Kidney glomerular epithelial cell (primary cell): ENCODE measurements at regions not wholly inside any gene's neighbourhood (a gene's known extent, or its start where the extent isn't known, plus 50 kb on each side); places are given as distances from the start of the nearest gene placed in this dataset.

Experiments
- DNase-seq: peaks from one replicate; lab custom pipeline; 2025; lab: John Stamatoyannopoulos, UW

GRCh38 chr2:49487139-49487538 is 332.8 kb upstream of the FSHR start:
- DNase-seq = no peak

GRCh38 chr2:49480520-49480919 is 326.2 kb upstream of the FSHR start:
- no peak for DNase-seq

GRCh38 chr2:49465157-49465831 is 311.0 kb upstream of the FSHR start:
- DNase-seq = no peak

GRCh38 chr2:49459314-49459993 is 305.1 kb upstream of the FSHR start:
- no peak for DNase-seq

GRCh38 chr2:49444005-49444404 is 289.7 kb upstream of the FSHR start:
- DNase-seq = no peak

- DNase-seq = no peak
Measured at GRCh38 chr2:49426996-49427395, 272.7 kb upstream of the FSHR start.

- no peak for DNase-seq
Measured at GRCh38 chr2:49416252-49416651, 261.9 kb upstream of the FSHR start.

GRCh38 chr2:49404108-49404507 is 249.8 kb upstream of the FSHR start:
- DNase-seq = no peak

- no peak for DNase-seq
Measured at GRCh38 chr2:49403637-49404036, 249.3 kb upstream of the FSHR start.

- DNase-seq = no peak
Measured at GRCh38 chr2:49379406-49379805, 225.1 kb upstream of the FSHR start.

- DNase-seq = no peak
Measured at GRCh38 chr2:49371128-49371701, 216.9 kb upstream of the FSHR start.

GRCh38 chr2:49369650-49370049 is 215.3 kb upstream of the FSHR start:
- DNase-seq = no peak

- no peak for DNase-seq
Measured at GRCh38 chr2:49369101-49369500, 214.8 kb upstream of the FSHR start.

GRCh38 chr2:49367003-49367402 is 212.7 kb upstream of the FSHR start:
- no peak for DNase-seq

GRCh38 chr2:49360407-49360767 is 206.1 kb upstream of the FSHR start:
- DNase-seq = no peak

- DNase-seq = no peak
Measured at GRCh38 chr2:49359721-49360406, 205.5 kb upstream of the FSHR start.

GRCh38 chr2:49355611-49356010 is 201.3 kb upstream of the FSHR start:
- DNase-seq = no peak

- DNase-seq = no peak
Measured at GRCh38 chr2:49351560-49351959, 197.2 kb upstream of the FSHR start.

- no peak for DNase-seq
Measured at GRCh38 chr2:49343638-49344037, 189.3 kb upstream of the FSHR start.

- no peak for DNase-seq
Measured at GRCh38 chr2:49342156-49342555, 187.8 kb upstream of the FSHR start.

- no peak for DNase-seq
Measured at GRCh38 chr2:49335546-49335945, 181.2 kb upstream of the FSHR start.

GRCh38 chr2:49332415-49332814 is 178.1 kb upstream of the FSHR start:
- no peak for DNase-seq

- no peak for DNase-seq
Measured at GRCh38 chr2:49318531-49318930, 164.2 kb upstream of the FSHR start.
